ENCODE measurements at regions not wholly inside any gene's neighbourhood (a gene's known extent, or its start where the extent isn't known, plus 50 kb on each side); places are given as distances from the start of the nearest gene placed in this dataset.
A peak's percentile ranks its signal among the peaks of the same experiment; 100 is the strongest.

DNA sequence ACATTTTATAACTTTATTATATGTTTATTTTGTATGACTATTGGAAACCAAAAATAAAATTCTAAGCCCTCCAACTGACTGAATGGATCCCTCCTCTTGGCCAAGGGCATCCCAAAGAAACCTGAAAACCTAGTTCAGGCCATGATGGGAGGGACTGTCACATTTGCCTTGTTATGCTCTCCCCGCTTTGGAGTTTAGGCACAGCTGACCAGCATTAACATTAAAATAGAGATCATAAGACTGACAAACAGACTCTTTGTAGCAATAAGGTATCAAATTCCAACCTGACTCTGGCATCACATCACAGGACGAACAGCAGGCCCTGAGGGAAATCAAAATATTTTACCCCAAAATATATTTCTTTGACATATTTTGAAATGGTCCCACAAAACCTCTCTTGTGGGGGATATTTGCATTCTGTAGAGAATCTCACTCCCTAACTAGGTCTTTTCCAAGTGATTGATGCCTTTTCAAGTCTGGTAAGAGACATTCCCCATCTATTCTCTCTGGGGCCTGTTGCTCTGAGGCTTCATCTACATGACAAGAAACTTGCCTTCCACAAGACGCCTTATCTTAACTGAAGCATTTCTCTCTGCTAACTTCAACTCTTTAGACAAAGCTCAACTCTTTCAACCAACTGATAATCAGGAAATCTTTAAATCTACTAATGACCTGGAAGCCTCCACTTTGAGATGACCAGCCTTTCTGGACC is 81.8 kb upstream of the PRR23E start:
- Histone ChIP-seq H3K27ac (ENCODE audit: low read depth, low read length) (no peak overlapping the region), H3K36me3 (ENCODE audit: control insufficient read depth in 2 of 3, insufficient read depth in 3 of 3, low read length in 3 of 3) (no peaks in the 10 kb centered on the region), H3K27me3 (ENCODE audit: control insufficient read depth in 2 of 2, insufficient read depth in 2 of 2, low read length in 2 of 2) (no peaks in the 10 kb centered on the region), H3K4me1 (ENCODE audit: control insufficient read depth in 2 of 2, insufficient read depth in 2 of 2, low read length in 2 of 2) (no peaks in the 10 kb centered on the region), H3K9me3 (ENCODE audit: control insufficient read depth in 2 of 3, low read length in 3 of 3) (peaks cover 0 to 11% (median 0%) of the 10 kb centered on the region in 3 experiments), H3K4me3 (ENCODE audit: low read length) (no peak overlapping the region)
- no peak overlapping the region for H3K27ac Mint-ChIP-seq
- CTCF ChIA-PET, result no interaction called here
- no peak for DNase-seq
- no peak overlapping the region for H3K4me3 Mint-ChIP-seq
- ATAC-seq, result no peak
- POLR2A ChIA-PET, result no interaction called here
- H3K9me3 Mint-ChIP-seq, result peaks cover 0 to 25% (median 11%) of the 10 kb centered on the region in 11 donors
- intact Hi-C loops (cut with micrococcal nuclease), result no loop called here
- H3K27me3 Mint-ChIP-seq, result peaks cover 0 to 17% (median 5%) of the 10 kb centered on the region in 5 donors
- H3K4me1 Mint-ChIP-seq, result no peaks in the 10 kb centered on the region
- H3K36me3 Mint-ChIP-seq, result peaks cover 0 to 10% (median 1%) of the 10 kb centered on the region in 5 donors

DNA sequence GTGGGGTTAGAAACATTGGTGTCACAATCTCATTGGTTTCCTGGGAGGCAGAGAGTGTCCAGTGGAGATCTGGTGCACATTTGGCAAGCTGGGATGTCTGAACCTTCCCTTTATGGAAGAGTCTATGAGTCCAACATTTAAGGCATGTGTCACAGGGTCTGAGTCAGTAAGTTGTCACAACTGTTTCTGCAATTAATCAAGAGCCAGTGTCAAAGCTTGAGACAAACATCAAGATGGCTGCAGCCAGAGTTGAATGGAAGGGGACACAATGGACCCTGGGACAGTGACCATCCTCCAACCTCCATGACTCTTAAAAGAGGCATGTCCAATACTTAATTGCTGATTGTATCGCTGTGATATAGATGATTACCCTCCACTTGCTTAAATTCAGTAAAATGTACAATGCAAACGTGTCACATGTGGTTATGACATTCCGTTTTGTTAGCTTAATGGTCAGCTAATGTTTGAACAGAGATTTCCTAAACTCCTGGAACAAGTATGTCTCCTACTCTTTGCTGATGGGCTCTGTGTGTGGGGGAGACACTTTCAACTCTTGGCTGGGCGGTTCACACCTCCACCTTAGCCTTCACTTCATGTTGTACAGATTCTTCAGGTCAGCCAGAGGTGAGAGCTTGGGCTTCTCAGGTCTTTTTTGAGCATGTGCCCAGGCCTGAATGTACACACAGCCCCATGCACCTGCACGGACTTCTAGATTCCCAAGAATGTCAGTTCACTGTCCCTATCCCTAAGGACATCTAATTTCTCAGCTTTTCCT is 79.9 kb upstream of the PRR23E start:
- DNase-seq, result peak in 1 of 9 donors; percentile 0
- no peak for ATAC-seq
- H3K27ac ChIP-seq (ENCODE audit: low read depth, low read length), result no peak overlapping the region
- Mint-ChIP-seq H3K4me1 (no peaks in the 10 kb centered on the region), H3K4me3 (no peak overlapping the region), H3K27me3 (peaks cover 0 to 26% (median 5%) of the 10 kb centered on the region in 5 donors), H3K9me3 (peaks cover 0 to 25% (median 11%) of the 10 kb centered on the region in 11 donors), H3K36me3 (peaks cover 0 to 10% (median 1%) of the 10 kb centered on the region in 5 donors), H3K27ac (no peak overlapping the region)
- intact Hi-C loops (cut with micrococcal nuclease), result no loop called here
- CTCF ChIA-PET, result interaction anchor here (0.6 kb wide), 1 partner anchor 383 kb away, joined by 3 read pairs; no protein-coding TSS in a partner anchor
- H3K9me3 ChIP-seq (ENCODE audit: control insufficient read depth in 2 of 3, low read length in 3 of 3), result peaks cover 0 to 11% (median 0%) of the 10 kb centered on the region in 3 experiments
- no peaks in the 10 kb centered on the region for H3K36me3 ChIP-seq (ENCODE audit: control insufficient read depth in 2 of 3, insufficient read depth in 3 of 3, low read length in 3 of 3)
- no peak overlapping the region for H3K4me3 ChIP-seq (ENCODE audit: low read length)
- no peaks in the 10 kb centered on the region for H3K27me3 ChIP-seq (ENCODE audit: control insufficient read depth in 2 of 2, insufficient read depth in 2 of 2, low read length in 2 of 2)
- POLR2A ChIA-PET, result no interaction called here
- no peaks in the 10 kb centered on the region for H3K4me1 ChIP-seq (ENCODE audit: control insufficient read depth in 2 of 2, insufficient read depth in 2 of 2, low read length in 2 of 2)

DNA sequence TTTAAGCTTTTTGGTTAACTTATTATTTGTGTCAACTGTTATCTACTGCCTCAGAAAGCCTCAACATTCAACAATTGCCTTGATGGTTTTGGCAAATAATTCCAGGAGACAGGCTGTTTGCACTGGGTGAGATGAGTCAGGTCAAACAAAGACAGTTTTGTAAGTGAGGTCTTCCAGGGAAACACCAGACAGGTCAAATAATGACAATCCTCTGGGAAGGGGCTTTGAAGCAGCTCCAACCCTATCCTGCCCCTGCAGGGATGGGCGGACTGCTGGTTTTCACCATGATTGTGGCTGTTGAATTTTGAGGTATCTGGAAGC is 79.4 kb upstream of the PRR23E start:
- Mint-ChIP-seq H3K4me1 (no peaks in the 10 kb centered on the region), H3K36me3 (peaks cover 0 to 10% (median 1%) of the 10 kb centered on the region in 5 donors), H3K27me3 (peaks cover 0 to 26% (median 5%) of the 10 kb centered on the region in 5 donors), H3K4me3 (no peak overlapping the region), H3K27ac (no peak overlapping the region), H3K9me3 (peaks cover 0 to 27% (median 13%) of the 10 kb centered on the region in 11 donors)
- ATAC-seq, result no peak
- ChIA-PET CTCF (no interaction called here), POLR2A (no interaction called here)
- no peak overlapping the region for H3K27ac ChIP-seq (ENCODE audit: low read depth, low read length)
- H3K9me3 ChIP-seq (ENCODE audit: control insufficient read depth in 2 of 3, low read length in 3 of 3), result peaks cover 0 to 11% (median 0%) of the 10 kb centered on the region in 3 experiments
- intact Hi-C loops (cut with micrococcal nuclease), result no loop called here
- no peak for DNase-seq
- no peaks in the 10 kb centered on the region for H3K4me1 ChIP-seq (ENCODE audit: control insufficient read depth in 2 of 2, insufficient read depth in 2 of 2, low read length in 2 of 2)
- H3K27me3 ChIP-seq (ENCODE audit: control insufficient read depth in 2 of 2, insufficient read depth in 2 of 2, low read length in 2 of 2), result no peaks in the 10 kb centered on the region
- H3K4me3 ChIP-seq (ENCODE audit: low read length), result no peak overlapping the region
- no peaks in the 10 kb centered on the region for H3K36me3 ChIP-seq (ENCODE audit: control insufficient read depth in 2 of 3, insufficient read depth in 3 of 3, low read length in 3 of 3)

DNA sequence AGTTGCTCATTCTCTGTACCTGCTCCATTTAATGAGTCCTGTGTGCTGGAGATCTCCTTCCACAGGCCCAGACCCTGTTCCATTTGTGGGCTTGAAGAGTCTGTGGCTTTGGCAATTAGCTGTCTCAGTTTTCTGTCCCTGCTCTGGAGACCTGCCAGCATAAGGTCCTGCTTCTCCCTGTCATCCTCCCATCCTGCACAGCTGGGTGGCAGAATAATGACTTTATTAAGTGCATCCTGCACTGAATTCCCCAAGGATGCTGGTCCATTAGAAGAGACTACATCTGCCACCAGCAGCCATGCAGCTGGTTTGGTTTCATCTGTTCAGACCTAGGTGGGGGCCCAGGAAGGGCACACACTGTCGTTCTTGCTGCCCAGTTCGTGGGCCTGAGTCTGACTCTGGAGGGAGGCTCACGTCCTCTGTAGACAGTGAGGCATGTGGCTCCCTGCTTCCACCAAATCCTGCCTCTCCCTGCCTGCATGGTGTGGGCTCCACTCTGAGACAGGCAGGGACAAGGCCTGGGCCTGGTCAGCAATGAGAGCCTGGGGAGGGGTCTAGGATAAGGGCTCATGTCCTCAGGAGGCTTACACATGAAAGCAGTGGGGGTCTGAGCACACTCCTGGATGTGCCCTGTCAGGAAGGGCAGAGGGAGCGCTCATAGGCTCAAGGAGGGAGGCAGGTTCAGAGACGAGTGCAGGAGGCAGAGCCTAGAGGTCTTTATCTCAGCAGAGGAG is 78.4 kb upstream of the PRR23E start:
- ATAC-seq (no peak), DNase-seq (peak in 1 of 9 donors; percentile 8)
- intact Hi-C loops (cut with micrococcal nuclease), result no loop called here
- Histone ChIP-seq H3K4me3 (ENCODE audit: low read length) (no peak overlapping the region), H3K9me3 (ENCODE audit: control insufficient read depth in 2 of 3, low read length in 3 of 3) (peaks cover 0 to 11% (median 0%) of the 10 kb centered on the region in 3 experiments), H3K27me3 (ENCODE audit: control insufficient read depth in 2 of 2, insufficient read depth in 2 of 2, low read length in 2 of 2) (no peaks in the 10 kb centered on the region), H3K27ac (ENCODE audit: low read depth, low read length) (no peak overlapping the region), H3K4me1 (ENCODE audit: control insufficient read depth in 2 of 2, insufficient read depth in 2 of 2, low read length in 2 of 2) (no peaks in the 10 kb centered on the region), H3K36me3 (ENCODE audit: control insufficient read depth in 2 of 3, insufficient read depth in 3 of 3, low read length in 3 of 3) (no peaks in the 10 kb centered on the region)
- H3K4me3 Mint-ChIP-seq, result no peak overlapping the region
- H3K27ac Mint-ChIP-seq, result no peak overlapping the region
- H3K27me3 Mint-ChIP-seq, result peaks cover 0 to 23% (median 5%) of the 10 kb centered on the region in 5 donors
- no peaks in the 10 kb centered on the region for H3K4me1 Mint-ChIP-seq
- ChIA-PET POLR2A (no interaction called here), CTCF (no interaction called here)
- H3K36me3 Mint-ChIP-seq, result peaks cover 0 to 10% (median 1%) of the 10 kb centered on the region in 5 donors
- H3K9me3 Mint-ChIP-seq, result peaks cover 0 to 28% (median 13%) of the 10 kb centered on the region in 11 donors

DNA sequence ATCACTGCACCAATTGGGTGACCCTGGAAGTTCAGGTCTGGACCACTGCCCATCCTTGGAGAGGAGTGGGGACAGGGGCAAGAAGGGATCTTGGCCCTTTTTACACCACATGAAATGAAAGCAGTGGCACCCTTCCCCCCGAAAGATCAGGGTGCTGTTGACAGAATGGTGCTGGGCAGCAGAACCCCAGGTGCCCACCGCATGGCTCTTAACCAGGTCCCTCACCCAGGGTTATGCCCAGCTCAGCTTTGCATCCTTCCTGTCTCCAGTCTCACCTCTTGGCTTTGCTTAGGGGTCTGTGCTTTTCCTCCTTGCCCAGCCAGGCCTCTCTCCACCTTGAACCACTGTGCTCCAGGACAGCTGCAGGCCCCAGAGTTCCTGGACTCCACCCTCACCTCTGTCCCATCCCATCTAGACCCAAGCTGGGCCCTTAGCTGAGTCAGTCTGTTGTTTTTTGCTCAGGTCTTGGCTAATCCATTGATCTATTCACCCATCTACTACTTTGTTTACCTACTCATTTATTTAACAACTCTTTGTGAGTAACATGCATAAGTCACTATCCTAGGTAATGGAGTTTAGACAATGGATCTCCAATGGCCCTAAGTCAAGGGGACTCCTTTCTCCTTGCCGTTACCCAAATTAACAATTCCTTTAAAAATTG is 77.1 kb upstream of the PRR23E start:
- intact Hi-C loops (cut with micrococcal nuclease), result no loop called here
- H3K9me3 Mint-ChIP-seq, result peaks cover 0 to 24% (median 13%) of the 10 kb centered on the region in 11 donors
- DNase-seq, result peak in 1 of 9 donors; percentile 15
- Histone ChIP-seq H3K36me3 (ENCODE audit: control insufficient read depth in 2 of 3, insufficient read depth in 3 of 3, low read length in 3 of 3) (no peaks in the 10 kb centered on the region), H3K27ac (ENCODE audit: low read depth, low read length) (no peak overlapping the region), H3K27me3 (ENCODE audit: control insufficient read depth in 2 of 2, insufficient read depth in 2 of 2, low read length in 2 of 2) (no peaks in the 10 kb centered on the region), H3K4me1 (ENCODE audit: control insufficient read depth in 2 of 2, insufficient read depth in 2 of 2, low read length in 2 of 2) (no peaks in the 10 kb centered on the region), H3K4me3 (ENCODE audit: low read length) (no peak overlapping the region), H3K9me3 (ENCODE audit: control insufficient read depth in 2 of 3, low read length in 3 of 3) (peaks cover 0 to 11% (median 0%) of the 10 kb centered on the region in 3 experiments)
- no peak overlapping the region for H3K27ac Mint-ChIP-seq
- no peak overlapping the region for H3K4me3 Mint-ChIP-seq
- H3K36me3 Mint-ChIP-seq, result peaks cover 0 to 6% (median 1%) of the 10 kb centered on the region in 5 donors
- H3K27me3 Mint-ChIP-seq, result peaks cover 0 to 30% (median 6%) of the 10 kb centered on the region in 5 donors
- H3K4me1 Mint-ChIP-seq, result no peaks in the 10 kb centered on the region
- CTCF ChIA-PET, result no interaction called here
- ATAC-seq, result no peak
- POLR2A ChIA-PET, result no interaction called here

DNA sequence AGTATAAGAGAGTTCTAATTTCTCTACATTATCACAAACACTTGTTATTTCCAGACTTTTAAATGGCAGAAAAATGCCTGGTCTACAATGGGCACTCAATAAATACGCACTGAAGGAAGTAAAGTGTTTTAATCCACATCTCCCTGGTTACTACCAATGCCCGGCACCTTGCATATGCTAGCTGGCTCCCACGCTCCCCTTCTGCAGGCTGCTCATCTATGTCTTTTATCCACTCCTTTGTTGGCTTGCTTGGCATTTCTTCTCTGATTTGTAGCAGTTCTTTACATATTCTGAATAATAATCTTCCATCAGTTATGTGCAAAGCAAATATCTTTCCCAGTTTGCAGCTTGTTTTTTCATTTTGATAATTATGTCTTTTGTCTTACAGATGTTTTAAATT is 74.6 kb upstream of the PRR23E start:
- Histone ChIP-seq H3K9me3 (ENCODE audit: control insufficient read depth in 2 of 3, low read length in 3 of 3) (no peaks in the 10 kb centered on the region), H3K4me1 (ENCODE audit: control insufficient read depth in 2 of 2, insufficient read depth in 2 of 2, low read length in 2 of 2) (no peaks in the 10 kb centered on the region), H3K4me3 (ENCODE audit: low read length) (no peak overlapping the region), H3K27ac (ENCODE audit: low read depth, low read length) (no peak overlapping the region), H3K27me3 (ENCODE audit: control insufficient read depth in 2 of 2, insufficient read depth in 2 of 2, low read length in 2 of 2) (no peaks in the 10 kb centered on the region), H3K36me3 (ENCODE audit: control insufficient read depth in 2 of 3, insufficient read depth in 3 of 3, low read length in 3 of 3) (no peaks in the 10 kb centered on the region)
- ATAC-seq, result no peak
- Mint-ChIP-seq H3K9me3 (peaks cover 0 to 5% (median 1%) of the 10 kb centered on the region in 11 donors), H3K4me1 (no peaks in the 10 kb centered on the region), H3K27me3 (peaks cover 0 to 40% (median 15%) of the 10 kb centered on the region in 5 donors), H3K27ac (no peak overlapping the region), H3K4me3 (no peak overlapping the region), H3K36me3 (no peaks in the 10 kb centered on the region)
- POLR2A ChIA-PET, result no interaction called here
- intact Hi-C loops (cut with micrococcal nuclease), result no loop called here
- CTCF ChIA-PET, result no interaction called here
- DNase-seq, result no peak
